ENCODE measurements at regions not wholly inside any gene's neighbourhood (a gene's known extent, or its start where the extent isn't known, plus 50 kb on each side); places are given as distances from the start of the nearest gene placed in this dataset.

GRCh38 chr9:84111726-84112125 is 131.1 kb downstream of the RMI1 start:
- H3K9me3 ChIP-seq: no peaks in the 10 kb centered on the region
- no peak overlapping the region for H3K4me3 ChIP-seq
- TF ChIP-seq CTCF (IDR thresholded peaks at IDR 0.05) (no peak), POLR2A (IDR thresholded peaks at IDR 0.05) (no peak), EP300 (IDR thresholded peaks at IDR 0.05) (no peak)
- no peak overlapping the region for H3K27ac ChIP-seq
- H3K27me3 ChIP-seq: no peaks in the 10 kb centered on the region
- intact Hi-C loops (cut with DNase I): no loop called here
- no peaks in the 10 kb centered on the region for H3K36me3 ChIP-seq
- 89 to 93% (median 92%) methylated on average over 3 of the region's 3 CpGs for WGBS, 3 donors
- DNase-seq: no peak
- no peaks in the 10 kb centered on the region for H3K4me1 ChIP-seq (ENCODE audit: insufficient read depth)

- peaks cover 5% of the 10 kb centered on the region for H3K4me1 ChIP-seq (ENCODE audit: insufficient read depth)
- intact Hi-C loops (cut with DNase I): no loop called here
- TF ChIP-seq POLR2A (IDR thresholded peaks at IDR 0.05): no peak
- TF ChIP-seq CTCF (IDR thresholded peaks at IDR 0.05): no peak
- no peak for TF ChIP-seq EP300 (IDR thresholded peaks at IDR 0.05)
- peak in 1 of 5 donors; percentile 25 for DNase-seq
- WGBS, 3 donors: 0 to 12% (median 6%) methylated on average over 1 of the region's 1 CpG
- no peaks in the 10 kb centered on the region for H3K9me3 ChIP-seq
- H3K4me3 ChIP-seq: no peak overlapping the region
- no peaks in the 10 kb centered on the region for H3K36me3 ChIP-seq
- no peaks in the 10 kb centered on the region for H3K27me3 ChIP-seq
- no peak overlapping the region for H3K27ac ChIP-seq
Observed at GRCh38 chr9:84121991-84122523, 141.5 kb downstream of the RMI1 start.

GRCh38 chr9:84122572-84122971 is 142.0 kb downstream of the RMI1 start:
- no peak overlapping the region for H3K27ac ChIP-seq
- H3K4me1 ChIP-seq (ENCODE audit: insufficient read depth): peaks cover 5% of the 10 kb centered on the region
- no peak overlapping the region for H3K4me3 ChIP-seq
- no peaks in the 10 kb centered on the region for H3K9me3 ChIP-seq
- TF ChIP-seq EP300 (IDR thresholded peaks at IDR 0.05): no peak
- no peaks in the 10 kb centered on the region for H3K36me3 ChIP-seq
- H3K27me3 ChIP-seq: no peaks in the 10 kb centered on the region
- no peak for DNase-seq
- WGBS, 3 donors: 31 to 45% (median 38%) methylated on average over 1 of the region's 1 CpG
- intact Hi-C loops (cut with DNase I): no loop called here

- no peak for DNase-seq
- intact Hi-C loops (cut with DNase I): no loop called here
- Histone ChIP-seq H3K36me3 (no peaks in the 10 kb centered on the region), H3K4me3 (no peak overlapping the region), H3K27ac (no peak overlapping the region), H3K27me3 (no peaks in the 10 kb centered on the region), H3K4me1 (ENCODE audit: insufficient read depth) (peaks cover 5% of the 10 kb centered on the region), H3K9me3 (no peaks in the 10 kb centered on the region)
- TF ChIP-seq CTCF (IDR thresholded peaks at IDR 0.05): no peak
- no peak for TF ChIP-seq POLR2A (IDR thresholded peaks at IDR 0.05)
- TF ChIP-seq EP300 (IDR thresholded peaks at IDR 0.05): no peak
- 25 to 32% (median 27%) methylated on average over 3 of the region's 3 CpGs for WGBS, 3 donors
Observed at GRCh38 chr9:84123648-84124406, 143.2 kb downstream of the RMI1 start.

- Histone ChIP-seq H3K27ac (no peak overlapping the region), H3K36me3 (no peaks in the 10 kb centered on the region), H3K27me3 (no peaks in the 10 kb centered on the region), H3K4me1 (ENCODE audit: insufficient read depth) (peaks cover 5% of the 10 kb centered on the region), H3K4me3 (no peak overlapping the region), H3K9me3 (no peaks in the 10 kb centered on the region)
- intact Hi-C loops (cut with DNase I): no loop called here
- no peak for TF ChIP-seq EP300 (IDR thresholded peaks at IDR 0.05)
- TF ChIP-seq POLR2A (IDR thresholded peaks at IDR 0.05): no peak
- TF ChIP-seq CTCF (IDR thresholded peaks at IDR 0.05): no peak
- WGBS, 3 donors: 98 to 100% (median 100%) methylated on average over 2 of the region's 2 CpGs
- DNase-seq: no peak
Observed at GRCh38 chr9:84125046-84125445, 144.4 kb downstream of the RMI1 start.

Data from ovary (tissue), 7 donors.